GM18502 (cell line): ENCODE measurements at regions not wholly inside any gene's neighbourhood (a gene's known extent, or its start where the extent isn't known, plus 50 kb on each side); places are given as distances from the start of the nearest gene placed in this dataset.

Source experiments
- ATAC-seq: cut with Tn5 transposase; IDR thresholded peaks from one replicate; pipeline ENCODE4 v1.9.1; 2021; ENCODE audit warnings: mild to moderate bottlenecking; ENCODE audit not compliant: unreplicated experiment, poor library complexity

GRCh38 chr11:109329716-109330115 is 92.3 kb upstream of the C11orf87 start:
- ATAC-seq = no peak

DNA sequence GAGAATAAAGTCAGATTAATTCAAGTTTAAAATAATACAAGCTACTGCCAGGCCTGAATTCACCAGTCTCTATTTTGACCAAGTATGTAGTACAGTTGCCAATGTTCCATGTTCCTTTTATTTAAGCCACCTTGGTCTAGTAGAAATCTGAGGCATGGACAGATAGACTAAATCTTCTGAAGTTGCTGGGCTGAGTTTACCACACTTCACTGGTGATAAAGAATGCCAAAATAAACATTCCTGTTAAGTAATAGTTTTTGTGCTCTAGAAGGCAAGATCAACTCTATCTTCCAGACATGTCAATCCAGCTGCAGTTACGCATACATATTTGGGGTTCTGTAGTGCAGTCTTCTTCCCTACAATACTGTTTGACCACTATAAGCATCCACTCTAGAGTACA is 83.9 kb upstream of the C11orf87 start:
- ATAC-seq = no peak

DNA sequence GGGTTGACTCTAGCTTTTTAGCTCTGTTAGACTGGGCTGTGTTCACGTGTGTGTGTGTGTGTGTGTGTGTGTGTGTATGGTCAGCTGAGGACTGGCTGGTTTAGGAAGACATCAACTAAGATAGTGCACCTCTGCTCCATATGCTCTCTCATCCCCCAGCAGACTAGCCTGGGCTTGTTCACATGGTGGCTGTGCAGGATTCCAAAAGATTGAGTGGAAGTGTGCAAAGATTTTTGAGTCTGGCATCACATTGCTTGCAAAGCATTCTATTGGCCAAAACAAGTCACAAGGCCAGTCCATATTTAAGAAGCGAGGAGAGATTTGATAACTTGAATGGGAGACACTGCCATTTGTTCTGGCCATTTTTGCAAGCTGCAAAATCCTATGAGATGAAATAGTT is 79.7 kb upstream of the C11orf87 start:
- no peak for ATAC-seq

DNA sequence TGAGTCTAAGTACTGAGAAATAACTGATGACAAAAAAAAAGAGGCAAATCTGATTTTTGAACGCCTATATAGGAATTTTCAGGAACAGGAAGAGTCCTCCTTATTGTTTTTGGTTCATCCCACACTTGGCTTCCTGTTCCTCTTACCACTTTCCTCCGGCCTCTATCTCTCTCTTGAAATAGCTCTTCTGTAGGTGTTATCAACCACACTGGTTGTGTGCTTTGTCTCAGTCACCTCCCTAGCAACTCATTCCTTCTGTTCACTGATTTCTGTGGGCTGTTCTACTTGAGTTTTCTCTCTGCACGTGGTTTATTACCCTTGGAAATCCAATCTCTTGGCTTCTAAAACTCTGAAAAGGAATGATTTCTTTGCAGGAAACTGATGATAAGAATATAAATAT is 78.7 kb upstream of the C11orf87 start:
- ATAC-seq = no peak

- no peak for ATAC-seq
Measured at GRCh38 chr11:109347304-109347703, 74.7 kb upstream of the C11orf87 start.

DNA sequence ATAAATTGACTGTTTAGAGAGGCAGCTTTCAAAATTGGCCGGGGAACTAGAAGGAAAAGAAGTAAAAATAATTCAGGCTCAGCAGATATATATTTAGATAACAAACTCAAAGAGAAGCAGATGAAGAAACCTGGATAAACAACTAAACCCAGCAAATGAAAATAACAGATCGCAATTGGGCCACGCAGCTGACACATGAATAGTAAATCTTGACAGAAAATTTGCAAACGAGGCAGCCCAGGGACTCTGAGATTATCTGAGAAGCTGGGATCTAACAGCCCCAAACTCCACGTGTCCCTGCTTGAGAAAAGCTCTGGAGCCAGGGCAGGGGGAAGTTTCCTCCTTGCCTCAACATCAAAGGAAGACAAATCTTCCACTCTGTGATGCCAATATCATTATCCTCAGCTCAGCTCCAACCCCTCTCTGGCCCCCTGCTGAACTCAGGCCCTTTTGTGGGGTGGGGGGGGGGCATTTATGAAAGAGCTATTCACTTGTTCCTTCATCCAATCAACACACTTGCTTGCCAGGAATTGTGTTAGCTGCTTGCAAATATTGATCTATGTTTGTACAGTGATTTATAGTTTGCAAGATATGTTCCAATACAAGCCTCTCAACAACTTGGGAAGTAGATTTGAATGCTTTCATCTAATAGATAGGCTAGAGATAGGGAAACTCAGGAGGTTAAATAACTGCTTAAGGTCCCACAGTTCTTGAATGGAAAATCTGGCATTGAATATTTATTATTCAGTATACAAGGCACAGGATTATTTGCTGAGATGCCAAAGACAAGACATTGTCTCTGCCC is 72.5 kb upstream of the C11orf87 start:
- no peak for ATAC-seq

DNA sequence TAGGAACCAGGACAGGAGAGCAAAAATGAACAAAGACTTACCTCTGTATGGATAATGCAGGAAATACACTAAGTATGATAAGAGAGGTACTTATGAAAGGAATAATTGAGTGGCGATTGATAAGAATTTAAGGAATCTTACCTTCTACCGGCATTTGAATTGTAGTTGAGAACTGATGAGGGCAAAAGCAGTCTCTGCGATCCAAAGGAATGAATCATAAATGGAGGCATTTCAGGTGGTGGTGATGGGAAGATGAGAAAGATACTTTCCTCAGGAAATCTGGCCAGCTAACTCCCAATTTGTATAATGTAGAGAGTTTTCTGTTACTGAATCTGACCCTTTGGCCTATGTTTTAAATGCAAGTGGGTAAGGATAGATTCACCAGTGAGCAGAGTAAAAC is 71.9 kb upstream of the C11orf87 start:
- ATAC-seq = no peak

DNA sequence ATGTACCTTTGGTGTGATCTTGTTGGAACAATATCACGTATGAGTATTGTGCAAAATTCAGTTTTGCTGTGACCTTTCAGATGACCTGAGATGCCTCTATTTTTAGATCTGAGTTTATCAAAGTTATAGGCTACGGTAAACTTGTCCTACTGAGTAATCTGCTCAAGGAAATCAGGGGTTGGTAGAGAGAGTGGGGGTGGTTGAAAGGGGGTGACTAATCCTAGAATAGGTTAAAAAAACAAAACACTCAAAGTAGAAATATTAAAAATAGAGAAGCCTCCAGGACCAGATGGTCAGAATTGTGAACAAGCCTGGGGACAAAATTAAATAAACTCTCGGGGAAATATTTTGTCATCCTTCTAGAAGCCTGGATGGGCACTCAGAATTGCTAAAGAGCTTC is 59.9 kb upstream of the C11orf87 start:
- no peak for ATAC-seq

GRCh38 chr11:109363682-109364081 is 58.3 kb upstream of the C11orf87 start:
- no peak for ATAC-seq

- ATAC-seq = no peak
Measured at GRCh38 chr11:109364851-109365250, 57.1 kb upstream of the C11orf87 start.

- no peak for ATAC-seq
Measured at GRCh38 chr11:109371444-109372176, 50.4 kb upstream of the C11orf87 start.
